ENCODE measurements at regions not wholly inside any gene's neighbourhood (a gene's known extent, or its start where the extent isn't known, plus 50 kb on each side); places are given as distances from the start of the nearest gene placed in this dataset.

- H3K36me3 Mint-ChIP-seq (ENCODE audit: insufficient read depth in 2 of 2): no peaks in the 10 kb centered on the region
- ATAC-seq (replicated peaks in 1 of 2) (no peak), DNase-seq (no peak)
- H3K27me3 Mint-ChIP-seq (ENCODE audit: low read depth): no peaks in the 10 kb centered on the region
- H3K4me1 Mint-ChIP-seq (ENCODE audit: low read depth): no peaks in the 10 kb centered on the region
- no peak overlapping the region for H3K4me3 Mint-ChIP-seq
- H3K9me3 Mint-ChIP-seq: peaks cover 0 to 6% of the 10 kb centered on the region in 2 donors
- H3K27ac Mint-ChIP-seq: no peak overlapping the region
Observed at GRCh38 chr21:18959817-18960216, 556.2 kb upstream of the TMPRSS15 start.

GRCh38 chr21:18960306-18960705 is 556.7 kb upstream of the TMPRSS15 start:
- Mint-ChIP-seq H3K9me3 (peaks cover 0 to 6% of the 10 kb centered on the region in 2 donors), H3K4me3 (no peak overlapping the region), H3K27me3 (ENCODE audit: low read depth) (no peaks in the 10 kb centered on the region), H3K27ac (no peak overlapping the region), H3K36me3 (ENCODE audit: insufficient read depth in 2 of 2) (no peaks in the 10 kb centered on the region), H3K4me1 (ENCODE audit: low read depth) (no peaks in the 10 kb centered on the region)
- no peak for ATAC-seq (replicated peaks in 1 of 2)
- no peak for DNase-seq

GRCh38 chr21:18970416-18970815 is 566.8 kb upstream of the TMPRSS15 start:
- H3K9me3 Mint-ChIP-seq: peaks cover 3 to 9% of the 10 kb centered on the region in 2 donors
- DNase-seq (no peak), ATAC-seq (replicated peaks in 1 of 2) (no peak)
- H3K27ac Mint-ChIP-seq: no peak overlapping the region
- H3K4me3 Mint-ChIP-seq: no peak overlapping the region
- no peaks in the 10 kb centered on the region for H3K4me1 Mint-ChIP-seq (ENCODE audit: low read depth)
- H3K36me3 Mint-ChIP-seq (ENCODE audit: insufficient read depth in 2 of 2): no peaks in the 10 kb centered on the region
- H3K27me3 Mint-ChIP-seq (ENCODE audit: low read depth): no peaks in the 10 kb centered on the region

GRCh38 chr21:18970941-18971340 is 567.4 kb upstream of the TMPRSS15 start:
- ATAC-seq (replicated peaks in 1 of 2) (no peak), DNase-seq (no peak)
- no peaks in the 10 kb centered on the region for H3K36me3 Mint-ChIP-seq (ENCODE audit: insufficient read depth in 2 of 2)
- no peak overlapping the region for H3K4me3 Mint-ChIP-seq
- peaks cover 3 to 12% of the 10 kb centered on the region in 2 donors for H3K9me3 Mint-ChIP-seq
- H3K4me1 Mint-ChIP-seq (ENCODE audit: low read depth): no peaks in the 10 kb centered on the region
- H3K27ac Mint-ChIP-seq: no peak overlapping the region
- no peaks in the 10 kb centered on the region for H3K27me3 Mint-ChIP-seq (ENCODE audit: low read depth)

GRCh38 chr21:18985584-18985983 is 582.0 kb upstream of the TMPRSS15 start:
- DNase-seq (no peak), ATAC-seq (replicated peaks in 1 of 2) (no peak)
- Mint-ChIP-seq H3K4me3 (no peak overlapping the region), H3K27ac (no peak overlapping the region), H3K9me3 (peaks cover 0 to 6% of the 10 kb centered on the region in 2 donors), H3K4me1 (ENCODE audit: low read depth) (no peaks in the 10 kb centered on the region), H3K27me3 (ENCODE audit: low read depth) (no peaks in the 10 kb centered on the region), H3K36me3 (ENCODE audit: insufficient read depth in 2 of 2) (peaks cover 0 to 3% of the 10 kb centered on the region in 2 donors)

- Mint-ChIP-seq H3K27ac (no peak overlapping the region), H3K4me1 (ENCODE audit: low read depth) (no peaks in the 10 kb centered on the region), H3K4me3 (no peak overlapping the region), H3K27me3 (ENCODE audit: low read depth) (no peaks in the 10 kb centered on the region), H3K36me3 (ENCODE audit: insufficient read depth in 2 of 2) (peaks cover 0 to 3% of the 10 kb centered on the region in 2 donors), H3K9me3 (peaks cover 0 to 6% of the 10 kb centered on the region in 2 donors)
- DNase-seq: no peak
- ATAC-seq (replicated peaks in 1 of 2): no peak
Observed at GRCh38 chr21:18986197-18986596, 582.6 kb upstream of the TMPRSS15 start.

- ATAC-seq (replicated peaks in 1 of 2): no peak
- Mint-ChIP-seq H3K4me1 (ENCODE audit: low read depth) (no peaks in the 10 kb centered on the region), H3K27me3 (ENCODE audit: low read depth) (no peaks in the 10 kb centered on the region), H3K27ac (no peak overlapping the region), H3K9me3 (peaks cover 0 to 4% of the 10 kb centered on the region in 2 donors), H3K4me3 (no peak overlapping the region), H3K36me3 (ENCODE audit: insufficient read depth in 2 of 2) (peaks cover 0 to 3% of the 10 kb centered on the region in 2 donors)
- no peak for DNase-seq
Observed at GRCh38 chr21:18987520-18988026, 584.0 kb upstream of the TMPRSS15 start.

- Mint-ChIP-seq H3K27ac (no peak overlapping the region), H3K4me1 (ENCODE audit: low read depth) (no peaks in the 10 kb centered on the region), H3K9me3 (peaks cover 6% of the 10 kb centered on the region in 2 donors), H3K4me3 (no peak overlapping the region), H3K36me3 (ENCODE audit: insufficient read depth in 2 of 2) (peaks cover 1 to 5% of the 10 kb centered on the region in 2 donors), H3K27me3 (ENCODE audit: low read depth) (no peaks in the 10 kb centered on the region)
- no peak for DNase-seq
- ATAC-seq (replicated peaks in 1 of 2): no peak
Observed at GRCh38 chr21:18989953-18990495, 586.4 kb upstream of the TMPRSS15 start.

GRCh38 chr21:18991846-18992245 is 588.3 kb upstream of the TMPRSS15 start:
- DNase-seq (no peak), ATAC-seq (replicated peaks in 1 of 2) (no peak)
- H3K4me3 Mint-ChIP-seq: no peak overlapping the region
- peaks cover 6 to 8% of the 10 kb centered on the region in 2 donors for H3K9me3 Mint-ChIP-seq
- H3K4me1 Mint-ChIP-seq (ENCODE audit: low read depth): no peaks in the 10 kb centered on the region
- no peak overlapping the region for H3K27ac Mint-ChIP-seq
- peaks cover 1 to 5% of the 10 kb centered on the region in 2 donors for H3K36me3 Mint-ChIP-seq (ENCODE audit: insufficient read depth in 2 of 2)
- no peaks in the 10 kb centered on the region for H3K27me3 Mint-ChIP-seq (ENCODE audit: low read depth)

GRCh38 chr21:19010251-19010650 is 606.7 kb upstream of the TMPRSS15 start:
- Mint-ChIP-seq H3K36me3 (ENCODE audit: insufficient read depth in 2 of 2) (no peaks in the 10 kb centered on the region), H3K4me3 (no peak overlapping the region), H3K27ac (no peak overlapping the region), H3K27me3 (ENCODE audit: low read depth) (no peaks in the 10 kb centered on the region), H3K4me1 (ENCODE audit: low read depth) (no peaks in the 10 kb centered on the region), H3K9me3 (peaks cover 0 to 9% of the 10 kb centered on the region in 2 donors)
- ATAC-seq (replicated peaks in 1 of 2) (no peak), DNase-seq (no peak)

GRCh38 chr21:19010996-19011395 is 607.4 kb upstream of the TMPRSS15 start:
- peaks cover 0 to 9% of the 10 kb centered on the region in 2 donors for H3K9me3 Mint-ChIP-seq
- no peaks in the 10 kb centered on the region for H3K4me1 Mint-ChIP-seq (ENCODE audit: low read depth)
- DNase-seq (no peak), ATAC-seq (replicated peaks in 1 of 2) (no peak)
- H3K36me3 Mint-ChIP-seq (ENCODE audit: insufficient read depth in 2 of 2): no peaks in the 10 kb centered on the region
- H3K4me3 Mint-ChIP-seq: no peak overlapping the region
- no peak overlapping the region for H3K27ac Mint-ChIP-seq
- no peaks in the 10 kb centered on the region for H3K27me3 Mint-ChIP-seq (ENCODE audit: low read depth)

- Mint-ChIP-seq H3K27me3 (ENCODE audit: low read depth) (no peaks in the 10 kb centered on the region), H3K27ac (no peak overlapping the region), H3K9me3 (peaks cover 0 to 7% of the 10 kb centered on the region in 2 donors), H3K4me3 (no peak overlapping the region), H3K36me3 (ENCODE audit: insufficient read depth in 2 of 2) (no peaks in the 10 kb centered on the region), H3K4me1 (ENCODE audit: low read depth) (no peaks in the 10 kb centered on the region)
- ATAC-seq (replicated peaks in 1 of 2) (no peak), DNase-seq (no peak)
Observed at GRCh38 chr21:19011451-19011850, 607.9 kb upstream of the TMPRSS15 start.

GRCh38 chr21:19013916-19014315 is 610.3 kb upstream of the TMPRSS15 start:
- Mint-ChIP-seq H3K27ac (no peak overlapping the region), H3K36me3 (ENCODE audit: insufficient read depth in 2 of 2) (no peaks in the 10 kb centered on the region), H3K4me3 (no peak overlapping the region), H3K27me3 (ENCODE audit: low read depth) (no peaks in the 10 kb centered on the region), H3K9me3 (peaks cover 0 to 6% of the 10 kb centered on the region in 2 donors), H3K4me1 (ENCODE audit: low read depth) (no peaks in the 10 kb centered on the region)
- DNase-seq (no peak), ATAC-seq (replicated peaks in 1 of 2) (no peak)

GRCh38 chr21:19018529-19018928 is 614.9 kb upstream of the TMPRSS15 start:
- DNase-seq: no peak
- no peak for ATAC-seq (replicated peaks in 1 of 2)
- H3K4me1 Mint-ChIP-seq (ENCODE audit: low read depth): no peaks in the 10 kb centered on the region
- peaks cover 0 to 2% of the 10 kb centered on the region in 2 donors for H3K9me3 Mint-ChIP-seq
- H3K36me3 Mint-ChIP-seq (ENCODE audit: insufficient read depth in 2 of 2): peaks cover 0 to 2% of the 10 kb centered on the region in 2 donors
- H3K27ac Mint-ChIP-seq: no peak overlapping the region
- H3K4me3 Mint-ChIP-seq: no peak overlapping the region
- H3K27me3 Mint-ChIP-seq (ENCODE audit: low read depth): no peaks in the 10 kb centered on the region
